GM12873 (cell line): ENCODE measurements at regions not wholly inside any gene's neighbourhood (a gene's known extent, or its start where the extent isn't known, plus 50 kb on each side); places are given as distances from the start of the nearest gene placed in this dataset.

ENCODE experiments used
- TF ChIP-seq, protein P1 (sequence below): IDR thresholded peaks from 2 replicates; pipeline ENCODE4 v1.5.1; 2012; ENCODE audit warnings: low read depth, mild to moderate bottlenecking, moderate library complexity, low read length, control low read depth; ENCODE audit not compliant: insufficient read depth; ENCODE audit errors: missing control alignments

DNA sequence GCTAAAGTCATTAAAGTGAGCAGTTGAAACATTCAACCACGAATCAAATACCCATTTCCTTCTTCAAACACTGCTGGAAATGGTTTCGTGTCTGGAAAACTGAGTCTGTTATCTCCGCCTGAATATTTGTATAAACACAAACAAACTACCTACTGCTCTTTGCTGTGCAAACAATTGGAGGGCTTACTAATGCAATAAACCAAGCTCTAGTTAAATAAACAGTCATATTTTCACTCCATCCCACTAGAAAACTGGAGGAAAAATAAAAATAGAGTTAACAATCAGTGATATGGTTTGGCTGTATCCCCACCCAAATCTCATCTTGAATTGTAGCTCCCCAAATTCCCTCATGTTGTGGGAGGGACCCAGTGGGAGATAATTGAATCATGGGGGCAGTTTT is 397.6 kb downstream of the RASEF start:
- TF ChIP-seq, protein P1, sequence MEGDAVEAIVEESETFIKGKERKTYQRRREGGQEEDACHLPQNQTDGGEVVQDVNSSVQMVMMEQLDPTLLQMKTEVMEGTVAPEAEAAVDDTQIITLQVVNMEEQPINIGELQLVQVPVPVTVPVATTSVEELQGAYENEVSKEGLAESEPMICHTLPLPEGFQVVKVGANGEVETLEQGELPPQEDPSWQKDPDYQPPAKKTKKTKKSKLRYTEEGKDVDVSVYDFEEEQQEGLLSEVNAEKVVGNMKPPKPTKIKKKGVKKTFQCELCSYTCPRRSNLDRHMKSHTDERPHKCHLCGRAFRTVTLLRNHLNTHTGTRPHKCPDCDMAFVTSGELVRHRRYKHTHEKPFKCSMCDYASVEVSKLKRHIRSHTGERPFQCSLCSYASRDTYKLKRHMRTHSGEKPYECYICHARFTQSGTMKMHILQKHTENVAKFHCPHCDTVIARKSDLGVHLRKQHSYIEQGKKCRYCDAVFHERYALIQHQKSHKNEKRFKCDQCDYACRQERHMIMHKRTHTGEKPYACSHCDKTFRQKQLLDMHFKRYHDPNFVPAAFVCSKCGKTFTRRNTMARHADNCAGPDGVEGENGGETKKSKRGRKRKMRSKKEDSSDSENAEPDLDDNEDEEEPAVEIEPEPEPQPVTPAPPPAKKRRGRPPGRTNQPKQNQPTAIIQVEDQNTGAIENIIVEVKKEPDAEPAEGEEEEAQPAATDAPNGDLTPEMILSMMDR: no peak

DNA sequence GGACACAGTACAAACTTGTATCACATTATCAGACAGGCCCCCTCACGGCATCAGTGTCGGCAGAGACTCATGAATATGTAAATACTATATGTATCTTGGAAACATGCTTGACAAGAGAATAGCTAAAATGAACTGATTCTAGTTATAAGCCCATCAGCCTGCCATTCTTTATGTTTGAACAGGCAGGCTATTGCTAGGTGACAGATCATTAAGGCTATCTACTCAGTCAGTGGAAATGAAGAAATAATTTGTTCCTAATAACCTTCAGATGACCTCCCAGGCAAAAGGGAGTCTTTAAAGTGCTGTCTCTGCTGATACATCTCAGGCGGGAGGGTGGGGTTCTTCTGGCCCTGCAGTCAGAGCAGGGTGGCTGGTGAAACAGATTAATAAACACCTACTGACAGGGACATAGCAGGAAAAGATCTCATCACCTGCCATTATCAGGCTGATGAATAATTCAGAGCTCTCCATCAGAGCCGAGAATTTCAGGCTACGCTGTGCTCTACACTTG is 394.2 kb downstream of the RASEF start:
- TF ChIP-seq, protein P1: no peak

DNA sequence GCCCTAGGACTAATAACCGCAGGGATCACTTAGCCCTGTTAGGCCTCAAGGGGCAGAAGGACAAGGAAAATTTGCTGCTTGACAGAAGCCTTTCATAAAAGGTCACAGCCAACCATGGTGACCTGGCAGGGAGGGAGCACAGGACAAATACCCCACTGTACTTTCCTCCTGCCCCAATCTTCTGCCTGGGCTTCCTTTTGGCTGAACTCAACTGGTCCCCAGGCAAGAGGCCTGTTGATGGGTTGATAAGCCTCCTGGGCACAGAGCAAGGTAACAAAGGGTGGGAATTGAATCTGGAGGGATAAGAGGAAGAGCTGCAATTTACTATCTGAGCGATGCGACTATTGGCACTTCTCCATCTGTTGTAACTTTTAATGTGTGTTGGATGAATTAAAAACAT is 392.9 kb downstream of the RASEF start:
- TF ChIP-seq, protein P1: no peak

DNA sequence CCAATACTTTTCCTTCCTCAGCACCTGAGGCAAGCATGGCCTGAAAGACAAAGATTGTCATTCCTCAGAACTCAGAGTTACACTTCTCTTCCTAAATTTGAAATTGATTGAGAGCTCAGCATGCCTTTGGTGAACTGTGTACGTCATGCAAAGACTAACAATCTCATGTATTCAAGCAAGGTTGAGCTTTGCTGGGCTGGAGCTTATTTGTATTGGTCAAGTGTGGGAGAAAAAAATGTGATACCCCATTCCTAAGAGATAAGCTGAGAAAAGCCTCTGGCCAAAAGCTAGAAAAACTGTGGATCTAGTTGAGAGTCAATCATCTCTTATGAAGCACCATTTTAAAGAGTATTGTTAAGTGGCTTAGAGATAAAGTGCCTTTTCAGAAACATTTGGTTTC is 392.2 kb downstream of the RASEF start:
- TF ChIP-seq, protein P1: no peak

DNA sequence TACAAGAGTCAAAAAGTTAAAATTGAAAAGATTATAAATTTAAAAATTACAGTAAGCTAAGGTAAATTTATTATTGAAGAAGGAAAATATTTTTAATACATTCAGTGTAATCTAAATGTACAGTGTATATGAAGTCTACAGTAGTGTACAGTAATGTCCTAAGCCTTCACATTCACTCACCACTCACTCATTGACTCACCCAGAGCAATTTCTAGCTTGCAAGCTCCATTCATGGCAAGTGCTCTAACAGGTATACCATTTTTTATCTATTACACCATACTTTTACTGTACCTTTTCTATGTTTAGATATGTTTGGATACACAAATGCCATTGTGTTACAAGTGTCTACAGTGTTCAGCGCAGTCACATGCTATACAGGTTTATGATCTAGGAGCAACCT is 389.7 kb downstream of the RASEF start:
- TF ChIP-seq, protein P1: no peak

DNA sequence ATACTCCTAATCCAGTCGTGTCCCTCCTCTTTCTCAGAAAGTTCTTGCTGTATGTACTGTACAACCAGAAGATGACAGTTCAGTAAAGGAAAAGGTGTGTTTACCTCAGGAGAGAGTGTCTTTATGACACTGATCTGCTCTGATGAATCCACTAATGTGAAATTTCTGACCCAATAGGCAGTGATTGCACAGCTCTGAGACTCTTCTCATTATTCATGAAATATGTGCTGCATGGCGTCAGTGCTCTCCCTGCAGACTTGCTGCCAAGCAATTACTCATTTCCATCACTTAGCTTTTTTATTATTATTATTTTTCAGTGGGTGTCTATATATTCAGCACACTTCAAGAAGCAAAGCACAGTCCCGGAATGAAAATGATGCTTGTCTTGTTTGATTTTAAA is 389.0 kb downstream of the RASEF start:
- TF ChIP-seq, protein P1: no peak

DNA sequence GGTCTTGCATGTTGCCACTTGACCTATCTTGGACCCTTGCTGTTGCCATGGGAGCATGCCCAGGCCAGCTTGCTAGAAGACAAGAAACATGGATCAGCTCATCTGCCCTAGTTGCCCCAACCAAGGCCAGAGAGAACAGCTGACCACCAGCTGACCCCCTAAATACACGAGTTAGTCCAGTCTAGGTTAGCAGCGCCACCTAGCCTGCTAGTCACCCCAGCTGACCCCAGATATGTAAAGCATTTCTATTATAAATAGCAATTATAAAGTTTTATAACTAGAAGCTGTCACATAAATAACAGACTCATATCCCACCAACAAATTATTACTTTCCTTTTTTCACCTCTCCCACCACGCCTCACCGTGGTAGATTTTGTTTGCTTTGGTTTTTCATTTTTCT is 387.8 kb downstream of the RASEF start:
- TF ChIP-seq, protein P1: no peak

DNA sequence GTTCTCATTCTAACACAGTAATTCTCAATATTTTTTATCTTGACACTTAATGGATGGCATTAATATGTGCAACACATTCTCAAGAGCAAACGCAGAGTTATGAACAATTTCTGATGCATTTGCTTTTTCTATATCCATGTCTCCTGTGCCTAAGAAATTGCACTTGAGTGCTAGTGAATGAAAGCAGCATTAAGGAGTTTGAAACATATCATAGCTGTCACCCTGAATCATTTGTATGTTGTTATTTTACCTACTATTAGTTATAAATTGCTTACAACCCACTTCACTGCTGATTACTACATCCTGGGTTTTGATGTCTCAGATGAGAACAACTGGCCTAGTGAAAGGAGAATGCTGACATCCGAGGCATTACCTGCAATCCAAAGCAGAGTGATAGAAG is 387.3 kb downstream of the RASEF start:
- TF ChIP-seq, protein P1: no peak
